ENCODE measurements at regions not wholly inside any gene's neighbourhood (a gene's known extent, or its start where the extent isn't known, plus 50 kb on each side); places are given as distances from the start of the nearest gene placed in this dataset.

DNA sequence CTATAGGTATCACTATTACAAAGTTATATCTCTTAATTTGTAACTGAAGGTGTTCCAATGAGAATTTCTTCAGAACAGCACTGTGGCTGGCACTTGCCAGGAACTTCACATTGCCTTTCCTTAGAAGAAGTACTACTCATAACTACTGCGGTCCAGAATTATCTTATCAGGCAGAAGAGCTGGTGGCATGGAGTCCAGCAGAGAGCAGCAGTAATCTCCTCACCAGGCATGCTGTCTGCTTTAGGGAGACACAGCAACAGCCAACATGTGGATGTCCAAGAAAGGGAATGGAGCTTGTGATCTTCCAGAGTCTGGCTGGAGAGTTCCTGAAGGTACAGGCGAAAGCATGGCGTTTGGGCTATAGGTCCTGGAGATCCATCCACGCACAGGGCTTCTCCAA lies 919.7 kb upstream of the NR2F2 start:
- TF ChIP-seq, protein P1, sequence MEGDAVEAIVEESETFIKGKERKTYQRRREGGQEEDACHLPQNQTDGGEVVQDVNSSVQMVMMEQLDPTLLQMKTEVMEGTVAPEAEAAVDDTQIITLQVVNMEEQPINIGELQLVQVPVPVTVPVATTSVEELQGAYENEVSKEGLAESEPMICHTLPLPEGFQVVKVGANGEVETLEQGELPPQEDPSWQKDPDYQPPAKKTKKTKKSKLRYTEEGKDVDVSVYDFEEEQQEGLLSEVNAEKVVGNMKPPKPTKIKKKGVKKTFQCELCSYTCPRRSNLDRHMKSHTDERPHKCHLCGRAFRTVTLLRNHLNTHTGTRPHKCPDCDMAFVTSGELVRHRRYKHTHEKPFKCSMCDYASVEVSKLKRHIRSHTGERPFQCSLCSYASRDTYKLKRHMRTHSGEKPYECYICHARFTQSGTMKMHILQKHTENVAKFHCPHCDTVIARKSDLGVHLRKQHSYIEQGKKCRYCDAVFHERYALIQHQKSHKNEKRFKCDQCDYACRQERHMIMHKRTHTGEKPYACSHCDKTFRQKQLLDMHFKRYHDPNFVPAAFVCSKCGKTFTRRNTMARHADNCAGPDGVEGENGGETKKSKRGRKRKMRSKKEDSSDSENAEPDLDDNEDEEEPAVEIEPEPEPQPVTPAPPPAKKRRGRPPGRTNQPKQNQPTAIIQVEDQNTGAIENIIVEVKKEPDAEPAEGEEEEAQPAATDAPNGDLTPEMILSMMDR (conservative IDR thresholded peaks at IDR 0.05; ENCODE audit: low read length): no peak
- TF ChIP-seq EZH2phosphoT487 (IDR thresholded peaks at IDR 0.05; ENCODE audit: borderline replicate concordance): no peak
